LNCaP clone FGC (cell line): ENCODE measurements at regions not wholly inside any gene's neighbourhood (a gene's known extent, or its start where the extent isn't known, plus 50 kb on each side); places are given as distances from the start of the nearest gene placed in this dataset.

ENCODE experiments used
- DNase-seq: peaks from one replicate; pipeline ENCODE4 v3.0.0-alpha.2; 2011; ENCODE audit warnings: low read depth
- H3K4me3 ChIP-seq: 2 replicates; pipeline ENCODE4 v1.5.1; 2011; ENCODE audit warnings: mild to moderate bottlenecking, low read depth, low read length, control low read depth
- CTCF ChIP-seq: IDR thresholded peaks from 2 replicates; pipeline ENCODE4 v1.5.1; 2012; ENCODE audit warnings: mild to moderate bottlenecking; ENCODE audit not compliant: control insufficient read depth, insufficient read depth; ENCODE audit errors: extremely low read depth

GRCh38 chr10:123522702-123523312 lies 143.3 kb upstream of the GPR26 start:
- TF ChIP-seq CTCF, result no peak
- no peak for DNase-seq
- no peak overlapping the region for H3K4me3 ChIP-seq

GRCh38 chr10:123523833-123524232 lies 142.3 kb upstream of the GPR26 start:
- H3K4me3 ChIP-seq, result no peak overlapping the region
- DNase-seq, result no peak
- TF ChIP-seq CTCF, result no peak

- no peak for DNase-seq
- no peak for TF ChIP-seq CTCF
- H3K4me3 ChIP-seq, result no peak overlapping the region
Measured at GRCh38 chr10:123526356-123527064, 139.6 kb upstream of the GPR26 start.

GRCh38 chr10:123527151-123527550 lies 139.0 kb upstream of the GPR26 start:
- no peak for DNase-seq
- TF ChIP-seq CTCF, result no peak
- no peak overlapping the region for H3K4me3 ChIP-seq

- no peak for TF ChIP-seq CTCF
- DNase-seq, result no peak
- no peak overlapping the region for H3K4me3 ChIP-seq
Measured at GRCh38 chr10:123529146-123529760, 136.9 kb upstream of the GPR26 start.

- H3K4me3 ChIP-seq, result no peak overlapping the region
- DNase-seq, result no peak
- no peak for TF ChIP-seq CTCF
Measured at GRCh38 chr10:123530166-123530870, 135.8 kb upstream of the GPR26 start.
